DND-41 (cell line): ENCODE measurements at regions not wholly inside any gene's neighbourhood (a gene's known extent, or its start where the extent isn't known, plus 50 kb on each side); places are given as distances from the start of the nearest gene placed in this dataset.

Experiments used
- ATAC-seq: fragments of 200-7000 bp; cut with Tn5 transposase; 3 replicates; pipeline ENCODE4 v1.9.1; 2021; ENCODE audit warnings: low read depth; ENCODE audit not compliant: insufficient read depth
- DNase-seq: peaks from one replicate; pipeline ENCODE4 v3.0.0-alpha.2; 2020
- H2AFZ ChIP-seq: 2 replicates; pipeline ENCODE4 v1.6.0; 2012; ENCODE audit warnings: low read depth, low read length
- H3K27ac ChIP-seq: 2 replicates; pipeline ENCODE4 v1.5.1; 2012; ENCODE audit warnings: low read length, inconsistent platforms
- H3K27me3 ChIP-seq: fragments of 200-600 bp; sonication (generic); 2 replicates; pipeline ENCODE4 v1.6.0; 2012; ENCODE audit warnings: low read length, mild to moderate bottlenecking, inconsistent platforms; ENCODE audit not compliant: insufficient read depth, poor library complexity
- H3K36me3 ChIP-seq: 2 replicates; pipeline ENCODE4 v1.5.1; 2012; ENCODE audit warnings: low read length, inconsistent platforms; ENCODE audit not compliant: insufficient read depth
- H3K4me1 ChIP-seq: 2 replicates; pipeline ENCODE4 v1.5.1; 2012; ENCODE audit warnings: mild to moderate bottlenecking, low read length; ENCODE audit not compliant: insufficient read depth
- H3K4me2 ChIP-seq: 2 replicates; pipeline ENCODE4 v1.6.0; 2012; ENCODE audit warnings: mild to moderate bottlenecking, moderate library complexity, low read length, inconsistent platforms; ENCODE audit not compliant: insufficient read depth
- H3K4me3 ChIP-seq, 2 experiments: fragments of 200-600 bp in 1 of 2; shearing (Covaris generic) in 1 of 2; 2 replicates each; pipeline ENCODE4 v1.5.1; 2012 to 2016; ENCODE audit warnings: inconsistent platforms in 2 of 2, low read length in 2 of 2, mild to moderate bottlenecking in 2 of 2, low read depth in 1 of 2, moderate library complexity in 1 of 2
- H3K79me2 ChIP-seq: 2 replicates; pipeline ENCODE4 v1.6.0; 2012; ENCODE audit warnings: low read length, inconsistent platforms; ENCODE audit not compliant: insufficient read depth
- H3K9ac ChIP-seq: 2 replicates; pipeline ENCODE4 v1.6.0; 2012; ENCODE audit warnings: low read depth, mild to moderate bottlenecking, inconsistent platforms, low read length, moderate library complexity
- H3K9me3 ChIP-seq: 2 replicates; pipeline ENCODE4 v1.5.1; 2012; ENCODE audit warnings: low read length, moderate library complexity, mild to moderate bottlenecking, inconsistent platforms; ENCODE audit not compliant: insufficient read depth, severe bottlenecking
- H4K20me1 ChIP-seq: 2 replicates; pipeline ENCODE4 v1.6.0; 2012; ENCODE audit warnings: low read length; ENCODE audit not compliant: insufficient read depth
- CTCF ChIP-seq: IDR thresholded peaks from 2 replicates; pipeline ENCODE4 v1.5.1; 2012; ENCODE audit warnings: borderline replicate concordance, low read length, moderate library complexity, mild to moderate bottlenecking; ENCODE audit not compliant: poor library complexity, severe bottlenecking; ENCODE audit errors: extremely low read depth
- EZH2 ChIP-seq: IDR thresholded peaks from 3 replicates; pipeline ENCODE4 v1.6.1; 2012; ENCODE audit warnings: borderline replicate concordance, low read depth, mild to moderate bottlenecking, moderate library complexity, low read length, inconsistent platforms; ENCODE audit not compliant: severe bottlenecking

GRCh38 chr2:48173141-48173540, 141.3 kb upstream of the FOXN2 start:
- Histone ChIP-seq H4K20me1 (no peaks in the 10 kb centered on the region), H3K9me3 (no peaks in the 10 kb centered on the region), H3K4me1 (no peaks in the 10 kb centered on the region), H3K36me3 (no peaks in the 10 kb centered on the region), H3K4me3 (no peak overlapping the region), H3K4me2 (no peak overlapping the region), H3K9ac (no peak overlapping the region), H2AFZ (no peak overlapping the region), H3K27me3 (no peaks in the 10 kb centered on the region), H3K27ac (no peak overlapping the region), H3K79me2 (no peaks in the 10 kb centered on the region)
- TF ChIP-seq CTCF (no peak), EZH2 (no peak)
- no peak for DNase-seq
- ATAC-seq: no peak

GRCh38 chr2:48174503-48174902, 140.0 kb upstream of the FOXN2 start:
- H3K9me3 ChIP-seq: no peaks in the 10 kb centered on the region
- no peaks in the 10 kb centered on the region for H3K79me2 ChIP-seq
- TF ChIP-seq EZH2 (no peak), CTCF (no peak)
- no peak overlapping the region for H3K4me2 ChIP-seq
- H3K9ac ChIP-seq: no peak overlapping the region
- H3K4me1 ChIP-seq: no peaks in the 10 kb centered on the region
- H3K27me3 ChIP-seq: no peaks in the 10 kb centered on the region
- H3K27ac ChIP-seq: no peak overlapping the region
- ATAC-seq (no peak), DNase-seq (no peak)
- no peak overlapping the region for H2AFZ ChIP-seq
- no peak overlapping the region for H3K4me3 ChIP-seq
- no peaks in the 10 kb centered on the region for H3K36me3 ChIP-seq
- no peaks in the 10 kb centered on the region for H4K20me1 ChIP-seq

- H3K4me1 ChIP-seq: no peaks in the 10 kb centered on the region
- no peak overlapping the region for H3K9ac ChIP-seq
- H3K27ac ChIP-seq: no peak overlapping the region
- no peak overlapping the region for H3K4me2 ChIP-seq
- no peaks in the 10 kb centered on the region for H3K9me3 ChIP-seq
- H3K27me3 ChIP-seq: no peaks in the 10 kb centered on the region
- H3K79me2 ChIP-seq: no peaks in the 10 kb centered on the region
- ATAC-seq (no peak), DNase-seq (no peak)
- no peak for TF ChIP-seq EZH2
- no peak for TF ChIP-seq CTCF
- no peak overlapping the region for H3K4me3 ChIP-seq
- H3K36me3 ChIP-seq: no peaks in the 10 kb centered on the region
- no peaks in the 10 kb centered on the region for H4K20me1 ChIP-seq
- no peak overlapping the region for H2AFZ ChIP-seq
Measured at GRCh38 chr2:48175254-48175653, 139.2 kb upstream of the FOXN2 start.

- no peak for TF ChIP-seq CTCF
- Histone ChIP-seq H3K9ac (no peak overlapping the region), H3K36me3 (no peaks in the 10 kb centered on the region), H4K20me1 (no peaks in the 10 kb centered on the region), H3K27me3 (no peaks in the 10 kb centered on the region), H3K27ac (no peak overlapping the region), H3K4me3 (no peak overlapping the region), H3K4me2 (no peak overlapping the region), H3K79me2 (no peaks in the 10 kb centered on the region), H3K4me1 (no peaks in the 10 kb centered on the region), H2AFZ (no peak overlapping the region), H3K9me3 (no peaks in the 10 kb centered on the region)
- ATAC-seq (no peak), DNase-seq (no peak)
Measured at GRCh38 chr2:48175656-48176055, 138.8 kb upstream of the FOXN2 start.
